HFFc6 (cell line): ENCODE measurements at regions not wholly inside any gene's neighbourhood (a gene's known extent, or its start where the extent isn't known, plus 50 kb on each side); places are given as distances from the start of the nearest gene placed in this dataset.
A peak's percentile ranks its signal among the peaks of the same experiment; 100 is the strongest.

ENCODE experiments used
- DNase-seq: peaks from one replicate; pipeline ENCODE4 v3.0.0-alpha.2; 2018
- H3K27ac Mint-ChIP-seq: 2 replicates; pipeline ENCODE4 v1.8.0; 2020; ENCODE audit warnings: mild to moderate bottlenecking, mixed read lengths
- H3K27me3 Mint-ChIP-seq: 2 replicates; pipeline ENCODE4 v1.8.0; 2021; ENCODE audit warnings: mild to moderate bottlenecking, moderate library complexity, mixed read lengths; ENCODE audit not compliant: insufficient read depth
- H3K36me3 Mint-ChIP-seq: 2 replicates; pipeline ENCODE4 v1.8.0; 2021; ENCODE audit warnings: low read depth, mixed read lengths
- H3K4me1 Mint-ChIP-seq: 2 replicates; pipeline ENCODE4 v1.8.0; 2020; ENCODE audit warnings: low read depth, mixed read lengths
- H3K4me3 Mint-ChIP-seq: 2 replicates; pipeline ENCODE4 v1.8.0; 2020; ENCODE audit warnings: mild to moderate bottlenecking, moderate library complexity, mixed read lengths
- H3K9me3 Mint-ChIP-seq: 2 replicates; pipeline ENCODE4 v1.8.0; 2020; ENCODE audit warnings: mild to moderate bottlenecking, mixed read lengths
- TF ChIP-seq, protein P1 (sequence below): fragments of 200-600 bp; sonication (generic); IDR thresholded peaks from 2 replicates; pipeline ENCODE4 v1.5.0; 2021; ENCODE audit warnings: antibody characterized with exemption, mild to moderate bottlenecking

GRCh38 chr1:239308701-239309333, 77.6 kb upstream of the CHRM3 start:
- Mint-ChIP-seq H3K4me3 (no peak overlapping the region), H3K4me1 (peaks cover 7% of the 10 kb centered on the region; the same call in 1 of the 2 replicates), H3K27me3 (no peaks in the 10 kb centered on the region), H3K27ac (no peak overlapping the region), H3K9me3 (peaks cover 20% of the 10 kb centered on the region; the same call in 1 of the 2 replicates), H3K36me3 (no peaks in the 10 kb centered on the region)
- no peak for DNase-seq
- TF ChIP-seq, protein P1, sequence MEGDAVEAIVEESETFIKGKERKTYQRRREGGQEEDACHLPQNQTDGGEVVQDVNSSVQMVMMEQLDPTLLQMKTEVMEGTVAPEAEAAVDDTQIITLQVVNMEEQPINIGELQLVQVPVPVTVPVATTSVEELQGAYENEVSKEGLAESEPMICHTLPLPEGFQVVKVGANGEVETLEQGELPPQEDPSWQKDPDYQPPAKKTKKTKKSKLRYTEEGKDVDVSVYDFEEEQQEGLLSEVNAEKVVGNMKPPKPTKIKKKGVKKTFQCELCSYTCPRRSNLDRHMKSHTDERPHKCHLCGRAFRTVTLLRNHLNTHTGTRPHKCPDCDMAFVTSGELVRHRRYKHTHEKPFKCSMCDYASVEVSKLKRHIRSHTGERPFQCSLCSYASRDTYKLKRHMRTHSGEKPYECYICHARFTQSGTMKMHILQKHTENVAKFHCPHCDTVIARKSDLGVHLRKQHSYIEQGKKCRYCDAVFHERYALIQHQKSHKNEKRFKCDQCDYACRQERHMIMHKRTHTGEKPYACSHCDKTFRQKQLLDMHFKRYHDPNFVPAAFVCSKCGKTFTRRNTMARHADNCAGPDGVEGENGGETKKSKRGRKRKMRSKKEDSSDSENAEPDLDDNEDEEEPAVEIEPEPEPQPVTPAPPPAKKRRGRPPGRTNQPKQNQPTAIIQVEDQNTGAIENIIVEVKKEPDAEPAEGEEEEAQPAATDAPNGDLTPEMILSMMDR, result peak; percentile 47; the same call in 1 of the 2 replicates

- TF ChIP-seq, protein P1, result no peak
- no peaks in the 10 kb centered on the region for H3K36me3 Mint-ChIP-seq
- H3K4me3 Mint-ChIP-seq, result no peak overlapping the region
- H3K27ac Mint-ChIP-seq, result no peak overlapping the region
- DNase-seq, result no peak
- no peaks in the 10 kb centered on the region for H3K27me3 Mint-ChIP-seq
- H3K9me3 Mint-ChIP-seq, result peaks cover 20% of the 10 kb centered on the region; the same call in 1 of the 2 replicates
- H3K4me1 Mint-ChIP-seq, result peaks cover 7% of the 10 kb centered on the region; the same call in 1 of the 2 replicates
Measured at GRCh38 chr1:239307886-239308285, 78.5 kb upstream of the CHRM3 start.

GRCh38 chr1:239306426-239306825, 79.9 kb upstream of the CHRM3 start:
- no peak overlapping the region; the same call in 1 of the 2 replicates for H3K4me3 Mint-ChIP-seq
- no peak overlapping the region for H3K27ac Mint-ChIP-seq
- H3K36me3 Mint-ChIP-seq, result no peaks in the 10 kb centered on the region
- peaks cover 20% of the 10 kb centered on the region; the same call in 1 of the 2 replicates for H3K9me3 Mint-ChIP-seq
- H3K4me1 Mint-ChIP-seq, result peaks cover 7% of the 10 kb centered on the region; the same call in 1 of the 2 replicates
- no peak for DNase-seq
- TF ChIP-seq, protein P1, result no peak
- H3K27me3 Mint-ChIP-seq, result no peaks in the 10 kb centered on the region

DNA sequence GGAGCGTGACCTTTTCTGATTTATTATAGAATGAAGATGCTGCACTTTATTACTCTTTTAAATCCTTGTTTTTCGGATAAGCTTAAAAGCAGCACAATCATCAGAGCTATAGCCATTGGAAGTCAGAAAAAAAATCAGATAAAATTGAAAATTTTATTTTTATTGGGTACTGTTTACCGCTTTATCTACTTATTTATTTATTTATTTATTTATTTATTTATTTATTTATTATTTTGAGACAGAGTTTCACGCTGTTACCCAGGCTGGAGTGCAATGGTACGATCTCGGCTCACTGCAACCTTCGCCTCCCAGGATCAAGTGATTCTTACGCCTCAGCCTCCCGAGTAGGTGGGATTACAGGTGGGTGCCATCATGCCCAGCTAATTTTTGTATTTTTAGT, 83.1 kb upstream of the CHRM3 start:
- peaks cover 7% of the 10 kb centered on the region; the same call in 1 of the 2 replicates for H3K4me1 Mint-ChIP-seq
- peaks cover 6% of the 10 kb centered on the region; the same call in 1 of the 2 replicates for H3K9me3 Mint-ChIP-seq
- H3K4me3 Mint-ChIP-seq, result no peak overlapping the region
- no peak overlapping the region for H3K27ac Mint-ChIP-seq
- DNase-seq, result no peak
- TF ChIP-seq, protein P1, result no peak
- H3K27me3 Mint-ChIP-seq, result no peaks in the 10 kb centered on the region
- no peaks in the 10 kb centered on the region for H3K36me3 Mint-ChIP-seq

- no peak for DNase-seq
- no peak overlapping the region for H3K4me3 Mint-ChIP-seq
- no peaks in the 10 kb centered on the region for H3K27me3 Mint-ChIP-seq
- peaks cover 7% of the 10 kb centered on the region; the same call in 1 of the 2 replicates for H3K4me1 Mint-ChIP-seq
- TF ChIP-seq, protein P1, result no peak
- no peak overlapping the region for H3K27ac Mint-ChIP-seq
- H3K36me3 Mint-ChIP-seq, result no peaks in the 10 kb centered on the region
- peaks cover 6% of the 10 kb centered on the region; the same call in 1 of the 2 replicates for H3K9me3 Mint-ChIP-seq
Measured at GRCh38 chr1:239302696-239303095, 83.7 kb upstream of the CHRM3 start.
